AG04450 (cell line): ENCODE measurements at regions not wholly inside any gene's neighbourhood (a gene's known extent, or its start where the extent isn't known, plus 50 kb on each side); places are given as distances from the start of the nearest gene placed in this dataset.

ENCODE experiments used
- CTCF ChIA-PET: fragments of 300-600, 350-600 bp; formaldehyde crosslinking; extraction: SDS; loops from one replicate; lab custom pipeline; 2022; ENCODE audit warnings: antibody characterized with exemption, inconsistent platforms; lab: Charles Lee
- POLR2A ChIA-PET: fragments of 350-600 bp; formaldehyde crosslinking; extraction: SDS; loops from one replicate; lab custom pipeline; 2021; ENCODE audit warnings: antibody characterized with exemption, inconsistent platforms; lab: Yijun Ruan, JAX
- DNase-seq: peaks from one replicate; pipeline ENCODE4 v3.0.0-alpha.2; 2011; ENCODE audit warnings: low read depth, low spot score
- H3K27ac ChIP-seq: one replicate; pipeline ENCODE4 v1.5.1; 2012; ENCODE audit warnings: low read depth, low read length, control low read depth
- H3K27me3 ChIP-seq: one replicate; pipeline ENCODE4 v1.6.0; 2012; ENCODE audit warnings: low read length; ENCODE audit not compliant: control insufficient read depth, insufficient read depth
- H3K4me3 ChIP-seq: 2 replicates; pipeline ENCODE4 v1.5.1; 2011; ENCODE audit warnings: mild to moderate bottlenecking, low read depth, low read length, control low read depth
- H3K9me3 ChIP-seq: 2 replicates; pipeline ENCODE4 v1.5.1; 2012; ENCODE audit warnings: low read length; ENCODE audit not compliant: control insufficient read depth, insufficient read depth
- CTCF ChIP-seq: IDR thresholded peaks from 2 replicates; pipeline ENCODE4 v1.5.1; 2011; ENCODE audit warnings: low read depth, low read length, control low read depth, inconsistent platforms

GRCh38 chr18:3397031-3397750 is 52.8 kb upstream of the TGIF1 start:
- ChIA-PET CTCF (no interaction called here), POLR2A (no interaction called here)
- H3K9me3 ChIP-seq: peaks cover 8% of the 10 kb centered on the region
- DNase-seq: no peak
- no peak overlapping the region for H3K27ac ChIP-seq
- peaks cover 3% of the 10 kb centered on the region for H3K27me3 ChIP-seq
- no peak for TF ChIP-seq CTCF
- no peak overlapping the region for H3K4me3 ChIP-seq

GRCh38 chr18:3397786-3398185 is 52.2 kb upstream of the TGIF1 start:
- ChIA-PET CTCF (no interaction called here), POLR2A (no interaction called here)
- Histone ChIP-seq H3K27me3 (peaks cover 3% of the 10 kb centered on the region), H3K9me3 (peaks cover 8% of the 10 kb centered on the region), H3K27ac (no peak overlapping the region), H3K4me3 (no peak overlapping the region)
- no peak for DNase-seq
- TF ChIP-seq CTCF: no peak
